ENCODE measurements at regions not wholly inside any gene's neighbourhood (a gene's known extent, or its start where the extent isn't known, plus 50 kb on each side); places are given as distances from the start of the nearest gene placed in this dataset.

DNA sequence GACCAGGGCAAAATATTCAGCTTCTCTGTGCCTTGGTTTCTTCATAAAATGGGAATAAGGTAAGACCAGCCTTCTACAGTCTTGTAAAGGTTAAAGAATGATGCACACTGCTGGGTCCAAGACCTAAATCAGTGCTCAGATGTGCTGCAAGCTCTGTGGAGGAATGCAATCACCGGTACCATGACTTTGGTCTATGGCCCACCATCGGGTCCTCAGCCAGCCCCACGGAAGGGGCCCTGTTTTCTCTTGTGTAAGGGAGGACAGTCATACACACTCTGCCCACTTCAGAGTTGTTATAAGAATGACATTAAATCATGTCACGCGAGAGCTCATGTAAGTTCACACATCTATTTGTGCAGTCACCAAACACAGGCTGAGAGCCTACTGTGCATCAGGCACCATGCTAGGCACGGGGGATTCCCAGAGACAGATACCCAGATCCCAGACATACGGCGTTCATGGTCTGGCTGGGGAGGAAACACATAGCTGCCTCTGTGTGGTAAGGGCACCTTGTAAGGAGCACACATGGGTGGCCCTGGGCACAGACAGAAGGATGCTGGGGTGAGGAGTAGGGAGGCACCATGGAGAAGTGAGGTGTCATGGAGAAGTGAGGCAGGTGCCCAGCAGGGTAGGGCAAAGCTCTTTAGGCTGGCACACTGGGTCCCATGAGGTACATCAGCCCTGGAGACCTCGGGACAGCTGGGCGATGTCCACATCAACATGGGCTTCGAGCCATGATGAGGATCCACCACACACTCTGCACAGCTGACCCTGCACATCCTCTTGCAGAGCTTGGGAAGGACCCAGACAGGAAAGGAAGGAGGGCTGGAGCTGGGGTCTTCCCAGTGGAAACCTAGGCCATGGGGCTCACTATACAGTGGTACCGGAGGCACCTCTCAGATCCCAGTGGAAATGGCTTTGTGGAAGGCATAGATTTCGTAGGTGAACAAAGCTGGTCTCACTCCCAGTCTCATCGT lies 190.4 kb upstream of the DIO3 start:
- no peak overlapping the region for H3K4me2 ChIP-seq (ENCODE audit: low read length)
- POLR2A ChIA-PET: no interaction called here
- no peaks in the 10 kb centered on the region for H3K79me2 ChIP-seq (ENCODE audit: insufficient read depth, low read length)
- H3K9me3 ChIP-seq (ENCODE audit: control insufficient read depth in 1 of 2, insufficient read depth in 1 of 2, low read depth in 1 of 2, low read length in 2 of 2): no peaks in the 10 kb centered on the region
- H3K4me1 ChIP-seq (ENCODE audit: control insufficient read depth in 1 of 2, insufficient read depth in 2 of 2, low read length in 2 of 2): no peaks in the 10 kb centered on the region
- ATAC-seq (no peak), DNase-seq (ENCODE audit: low read depth, low spot score) (no peak)
- CTCF ChIA-PET: no interaction called here
- RAD21 ChIA-PET (ENCODE audit: low non-redundant PET in 1 of 2, low total read pairs in 2 of 2, uncharacterized antibody in 2 of 2, unreplicated experiment in 2 of 2): no interaction called here
- TF ChIP-seq ZFX (IDR thresholded peaks at IDR 0.05) (no peak), FOSL1 (IDR thresholded peaks at IDR 0.05; ENCODE audit: low read depth) (no peak)
- H4K20me1 ChIP-seq (ENCODE audit: insufficient read depth): no peaks in the 10 kb centered on the region
- H3K4me3 ChIP-seq (replicated peaks in 1 of 2; ENCODE audit: low read depth in 1 of 2, low read length in 2 of 2): no peak overlapping the region
- H2AFZ ChIP-seq (ENCODE audit: low read depth, low read length, poor library complexity, severe bottlenecking): no peak overlapping the region
- no TSS peak for BruUV-seq (replicated peaks)
- no peak overlapping the region for H3K9ac ChIP-seq (ENCODE audit: low read length)
- H3K27ac ChIP-seq (ENCODE audit: low read depth, low read length): no peak overlapping the region
- H3K27me3 ChIP-seq (ENCODE audit: insufficient read depth, low read length): no peaks in the 10 kb centered on the region
- intact Hi-C loops (cut with micrococcal nuclease): no loop called here
- H3K9me2 ChIP-seq (ENCODE audit: insufficient read depth): no peaks in the 10 kb centered on the region
- H3K36me3 ChIP-seq (ENCODE audit: control insufficient read depth in 1 of 2, insufficient read depth in 2 of 2, low read length in 2 of 2): no peaks in the 10 kb centered on the region

DNA sequence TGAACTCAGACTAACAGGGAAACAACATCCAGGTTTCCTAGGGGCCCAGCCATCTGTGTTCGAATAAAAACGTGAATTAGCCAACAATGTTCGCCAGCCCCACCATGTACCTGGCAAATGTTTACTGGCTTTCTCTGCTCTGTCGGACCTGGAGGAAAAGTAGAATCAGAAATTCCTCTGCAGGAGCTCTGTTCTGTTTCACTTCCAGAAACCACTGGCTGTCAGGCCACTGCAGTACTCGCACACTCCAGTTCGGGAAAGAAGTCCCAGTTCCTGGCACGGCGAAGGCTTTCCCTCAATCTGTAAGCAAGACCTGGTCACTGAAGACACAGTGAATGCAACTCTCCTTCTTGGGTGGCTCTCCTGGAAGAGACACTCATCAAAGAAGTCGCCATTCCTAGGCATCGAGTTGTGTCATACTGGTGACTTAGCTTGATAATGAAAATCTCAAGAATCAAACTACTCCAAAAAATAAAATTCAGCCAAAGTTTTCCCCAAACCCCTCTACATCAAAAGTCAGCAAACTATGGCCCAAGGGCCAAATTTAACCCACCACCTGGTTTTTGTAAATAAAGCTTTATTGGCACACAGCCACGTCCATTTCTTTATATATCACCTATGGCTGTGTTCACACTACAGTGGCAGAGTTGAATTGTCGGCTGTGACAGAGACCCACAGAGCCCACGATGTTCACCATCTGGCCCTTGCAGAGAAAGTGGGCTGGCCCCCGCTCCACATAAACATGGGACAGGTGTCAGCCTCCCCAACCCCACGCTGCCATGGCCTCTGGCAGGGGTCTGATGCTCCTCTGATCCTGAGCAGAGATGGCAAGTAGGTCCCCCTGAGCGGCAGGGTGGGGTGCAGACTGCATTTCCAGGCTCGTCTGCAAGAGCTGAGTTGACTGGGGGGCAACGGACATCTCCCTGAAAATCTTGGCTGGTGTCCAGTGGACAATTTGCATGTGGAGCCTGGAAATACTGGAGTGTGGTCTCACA lies 189.2 kb upstream of the DIO3 start:
- Histone ChIP-seq H3K9me2 (ENCODE audit: insufficient read depth) (no peaks in the 10 kb centered on the region), H2AFZ (ENCODE audit: low read depth, low read length, poor library complexity, severe bottlenecking) (no peak overlapping the region), H3K4me3 (replicated peaks in 1 of 2; ENCODE audit: low read depth in 1 of 2, low read length in 2 of 2) (no peak overlapping the region), H3K4me2 (ENCODE audit: low read length) (no peak overlapping the region), H3K4me1 (ENCODE audit: control insufficient read depth in 1 of 2, insufficient read depth in 2 of 2, low read length in 2 of 2) (no peaks in the 10 kb centered on the region), H4K20me1 (ENCODE audit: insufficient read depth) (no peaks in the 10 kb centered on the region), H3K36me3 (ENCODE audit: control insufficient read depth in 1 of 2, insufficient read depth in 2 of 2, low read length in 2 of 2) (no peaks in the 10 kb centered on the region), H3K9me3 (ENCODE audit: control insufficient read depth in 1 of 2, insufficient read depth in 1 of 2, low read depth in 1 of 2, low read length in 2 of 2) (no peaks in the 10 kb centered on the region), H3K27ac (ENCODE audit: low read depth, low read length) (no peak overlapping the region), H3K27me3 (ENCODE audit: insufficient read depth, low read length) (peaks cover 8% of the 10 kb centered on the region; the same call in 1 of the 2 replicates), H3K9ac (ENCODE audit: low read length) (no peak overlapping the region), H3K79me2 (ENCODE audit: insufficient read depth, low read length) (no peaks in the 10 kb centered on the region)
- ATAC-seq (no peak), DNase-seq (ENCODE audit: low read depth, low spot score) (no peak)
- CTCF ChIA-PET: no interaction called here
- POLR2A ChIA-PET: no interaction called here
- RAD21 ChIA-PET (ENCODE audit: low non-redundant PET in 1 of 2, low total read pairs in 2 of 2, uncharacterized antibody in 2 of 2, unreplicated experiment in 2 of 2): no interaction called here
- BruUV-seq (replicated peaks): no TSS peak
- TF ChIP-seq EZH2 (IDR thresholded peaks at IDR 0.05) (no peak), SP1 (IDR thresholded peaks at IDR 0.05; ENCODE audit: low read depth) (no peak), SIN3A (IDR thresholded peaks at IDR 0.05; ENCODE audit: low read depth) (no peak), TCF7L2 (IDR thresholded peaks at IDR 0.05; ENCODE audit: borderline replicate concordance, extremely low read depth, insufficient read depth, insufficient read length) (no peak), SRF (IDR thresholded peaks at IDR 0.05; ENCODE audit: low read depth) (no peak), ZNF274 (IDR thresholded peaks at IDR 0.05; ENCODE audit: low read depth, low read length) (no peak), POLR2A (IDR thresholded peaks at IDR 0.05; ENCODE audit: borderline replicate concordance, extremely low read depth, insufficient read depth, insufficient read length) (no peak), ZFX (IDR thresholded peaks at IDR 0.05) (no peak), JUND (IDR thresholded peaks at IDR 0.05) (no peak), ELF1 (IDR thresholded peaks at IDR 0.05; ENCODE audit: borderline replicate concordance, low read depth) (no peak)
- TF ChIP-seq, protein P1, sequence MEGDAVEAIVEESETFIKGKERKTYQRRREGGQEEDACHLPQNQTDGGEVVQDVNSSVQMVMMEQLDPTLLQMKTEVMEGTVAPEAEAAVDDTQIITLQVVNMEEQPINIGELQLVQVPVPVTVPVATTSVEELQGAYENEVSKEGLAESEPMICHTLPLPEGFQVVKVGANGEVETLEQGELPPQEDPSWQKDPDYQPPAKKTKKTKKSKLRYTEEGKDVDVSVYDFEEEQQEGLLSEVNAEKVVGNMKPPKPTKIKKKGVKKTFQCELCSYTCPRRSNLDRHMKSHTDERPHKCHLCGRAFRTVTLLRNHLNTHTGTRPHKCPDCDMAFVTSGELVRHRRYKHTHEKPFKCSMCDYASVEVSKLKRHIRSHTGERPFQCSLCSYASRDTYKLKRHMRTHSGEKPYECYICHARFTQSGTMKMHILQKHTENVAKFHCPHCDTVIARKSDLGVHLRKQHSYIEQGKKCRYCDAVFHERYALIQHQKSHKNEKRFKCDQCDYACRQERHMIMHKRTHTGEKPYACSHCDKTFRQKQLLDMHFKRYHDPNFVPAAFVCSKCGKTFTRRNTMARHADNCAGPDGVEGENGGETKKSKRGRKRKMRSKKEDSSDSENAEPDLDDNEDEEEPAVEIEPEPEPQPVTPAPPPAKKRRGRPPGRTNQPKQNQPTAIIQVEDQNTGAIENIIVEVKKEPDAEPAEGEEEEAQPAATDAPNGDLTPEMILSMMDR (IDR thresholded peaks at IDR 0.05 in 2 of 3, conservative IDR thresholded peaks at IDR 0.05 in 1 of 3; ENCODE audit: borderline replicate concordance in 1 of 3, insufficient read depth in 1 of 3, low read depth in 2 of 3, low read length in 2 of 3): no peak
- intact Hi-C loops (cut with micrococcal nuclease): no loop called here
